ENCODE measurements at regions not wholly inside any gene's neighbourhood (a gene's known extent, or its start where the extent isn't known, plus 50 kb on each side); places are given as distances from the start of the nearest gene placed in this dataset.
A peak's percentile ranks its signal among the peaks of the same experiment; 100 is the strongest.

- Mint-ChIP-seq H3K27ac (no peak overlapping the region), H3K9me3 (peaks cover 0 to 9% (median 4%) of the 10 kb centered on the region in 7 donors), H3K4me1 (no peaks in the 10 kb centered on the region), H3K27me3 (ENCODE audit: low read depth in 3 of 3) (peaks cover 5 to 26% (median 23%) of the 10 kb centered on the region in 3 donors), H3K36me3 (no peaks in the 10 kb centered on the region), H3K4me3 (peak overlapping the region in 1 of 2 donors; percentile 21)
- intact Hi-C loops (cut with micrococcal nuclease) = no loop called here
- H3K4me1 ChIP-seq (ENCODE audit: control insufficient read depth in 1 of 2, insufficient read depth in 2 of 2, low read length in 2 of 2) = no peaks in the 10 kb centered on the region
- no peak for TF ChIP-seq CTCF (IDR thresholded peaks at IDR 0.05)
- peaks cover 0 to 4% of the 10 kb centered on the region in 2 donors for H3K27me3 ChIP-seq (ENCODE audit: control insufficient read depth in 2 of 2, insufficient read depth in 2 of 2, low read length in 2 of 2)
- H3K79me2 ChIP-seq (ENCODE audit: insufficient read depth, low read length) = no peaks in the 10 kb centered on the region
- no peak overlapping the region for H2AFZ ChIP-seq (ENCODE audit: insufficient read depth, low read depth, low read length, poor library complexity, severe bottlenecking)
- no peak overlapping the region for H3K4me3 ChIP-seq (replicated peaks in 1 of 3; ENCODE audit: low read depth in 2 of 3, low read length in 3 of 3)
- DNase-seq = no peak
- no peaks in the 10 kb centered on the region for H3K36me3 ChIP-seq (replicated peaks in 1 of 2; ENCODE audit: control insufficient read depth in 1 of 2, insufficient read depth in 2 of 2, low read length in 2 of 2)
- no peak overlapping the region for H3K27ac ChIP-seq (ENCODE audit: low read depth in 1 of 2, low read length in 2 of 2)
- no peak overlapping the region for H3K4me2 ChIP-seq (replicated peaks; ENCODE audit: extremely low read depth, low read length, poor library complexity, severe bottlenecking)
- H4K20me1 ChIP-seq (ENCODE audit: insufficient read depth, low read length) = no peaks in the 10 kb centered on the region
- WGBS (ENCODE audit: insufficient coverage) = 77% methylated on average over 2 of the region's 4 CpGs
- H3K9ac ChIP-seq (ENCODE audit: insufficient read depth, low read length, poor library complexity, severe bottlenecking) = no peak overlapping the region
- no peaks in the 10 kb centered on the region for H3K9me3 ChIP-seq (replicated peaks in 1 of 2; ENCODE audit: control insufficient read depth in 1 of 2, insufficient read depth in 1 of 2, low read length in 2 of 2)
These were observed 60.6 kb upstream of the PCSK6 start for GRCh38 chr15:101550124-101550523.

- peaks cover 5 to 26% (median 23%) of the 10 kb centered on the region in 3 donors for H3K27me3 Mint-ChIP-seq (ENCODE audit: low read depth in 3 of 3)
These were observed 60.1 kb upstream of the PCSK6 start for GRCh38 chr15:101549647-101550046.

More at GRCh38 chr15:101549647-101550046, 60.1 kb upstream of the PCSK6 start:
- Histone ChIP-seq H4K20me1 (ENCODE audit: insufficient read depth, low read length) (no peaks in the 10 kb centered on the region), H3K9ac (ENCODE audit: insufficient read depth, low read length, poor library complexity, severe bottlenecking) (no peak overlapping the region), H2AFZ (ENCODE audit: insufficient read depth, low read depth, low read length, poor library complexity, severe bottlenecking) (no peak overlapping the region), H3K4me1 (ENCODE audit: control insufficient read depth in 1 of 2, insufficient read depth in 2 of 2, low read length in 2 of 2) (no peaks in the 10 kb centered on the region), H3K36me3 (replicated peaks in 1 of 2; ENCODE audit: control insufficient read depth in 1 of 2, insufficient read depth in 2 of 2, low read length in 2 of 2) (no peaks in the 10 kb centered on the region), H3K79me2 (ENCODE audit: insufficient read depth, low read length) (no peaks in the 10 kb centered on the region), H3K4me2 (replicated peaks; ENCODE audit: extremely low read depth, low read length, poor library complexity, severe bottlenecking) (no peak overlapping the region), H3K9me3 (replicated peaks in 1 of 2; ENCODE audit: control insufficient read depth in 1 of 2, insufficient read depth in 1 of 2, low read length in 2 of 2) (no peaks in the 10 kb centered on the region), H3K4me3 (replicated peaks in 1 of 3; ENCODE audit: low read depth in 2 of 3, low read length in 3 of 3) (no peak overlapping the region), H3K27ac (ENCODE audit: low read depth in 1 of 2, low read length in 2 of 2) (no peak overlapping the region), H3K27me3 (ENCODE audit: control insufficient read depth in 2 of 2, insufficient read depth in 2 of 2, low read length in 2 of 2) (peaks cover 0 to 4% of the 10 kb centered on the region in 2 donors)
- WGBS (ENCODE audit: insufficient coverage) = 81% methylated on average over 6 of the region's 8 CpGs
- Mint-ChIP-seq H3K27ac (no peak overlapping the region), H3K36me3 (no peaks in the 10 kb centered on the region), H3K4me1 (no peaks in the 10 kb centered on the region), H3K9me3 (peaks cover 0 to 9% (median 4%) of the 10 kb centered on the region in 7 donors), H3K4me3 (peak overlapping the region in 1 of 2 donors; percentile 8)
- DNase-seq = no peak
- TF ChIP-seq CTCF (IDR thresholded peaks at IDR 0.05) = no peak
- intact Hi-C loops (cut with micrococcal nuclease) = no loop called here
